WTC11 (cell line): ENCODE measurements at regions not wholly inside any gene's neighbourhood (a gene's known extent, or its start where the extent isn't known, plus 50 kb on each side); places are given as distances from the start of the nearest gene placed in this dataset.
"Not testable (repeated sequence)": the region's sequence is repeated elsewhere in the genome, so short reads cannot be mapped to it uniquely, and the experiment has no call there.

Experiments
- ATAC-seq: fragments of 200-7000 bp; cut with Tn5 transposase; 2 replicates; pipeline ENCODE4 v1.10.0; 2021; ENCODE audit warnings: mild to moderate bottlenecking, moderate library complexity
- CTCF ChIA-PET: fragments of 300-600 bp; sonication (Branson Sonifier 250); formaldehyde crosslinking; loops from one replicate; lab custom pipeline; 2021; ENCODE audit warnings: antibody characterized with exemption; lab: Charles Lee
- POLR2A ChIA-PET: fragments of 350-600 bp; sonication (Branson Sonifier 250); formaldehyde crosslinking; loops from one replicate; lab custom pipeline; 2021; ENCODE audit warnings: antibody characterized with exemption; lab: Charles Lee
- DNase-seq: peaks from one replicate; pipeline ENCODE4 v3.0.0; 2021; ENCODE audit warnings: low spot score
- H3K27ac Mint-ChIP-seq: 2 replicates; pipeline ENCODE4 v1.8.0; 2021; ENCODE audit warnings: mixed read lengths
- H3K27me3 Mint-ChIP-seq: 2 replicates; pipeline ENCODE4 v1.8.0; 2021; ENCODE audit warnings: low read depth, mild to moderate bottlenecking, moderate library complexity, mixed read lengths
- H3K36me3 Mint-ChIP-seq: 2 replicates; pipeline ENCODE4 v1.8.0; 2021; ENCODE audit warnings: mixed read lengths
- H3K4me1 Mint-ChIP-seq: 2 replicates; pipeline ENCODE4 v1.8.0; 2022; ENCODE audit warnings: mixed read lengths
- H3K4me3 Mint-ChIP-seq: 2 replicates; pipeline ENCODE4 v1.8.0; 2021; ENCODE audit warnings: mild to moderate bottlenecking, moderate library complexity, mixed read lengths
- H3K9me3 Mint-ChIP-seq: 2 replicates; pipeline ENCODE4 v1.8.0; 2021; ENCODE audit warnings: mixed read lengths
- E2F1 ChIP-seq: sonication (generic); formaldehyde crosslinking; IDR thresholded peaks from 2 replicates; pipeline ENCODE4 v1.8.0; 2022; ENCODE audit warnings: mild to moderate bottlenecking, missing genetic modification reagents
- NFE2L1 ChIP-seq: sonication (generic); formaldehyde crosslinking; IDR thresholded peaks from 2 replicates; pipeline ENCODE4 v1.8.1; 2023; ENCODE audit warnings: missing genetic modification reagents
- NR1H2 ChIP-seq: sonication (generic); formaldehyde crosslinking; IDR thresholded peaks from 2 replicates; pipeline ENCODE4 v1.9.0; 2021; ENCODE audit warnings: mild to moderate bottlenecking, moderate library complexity, missing genetic modification reagents
- SMAD4 ChIP-seq: sonication (generic); formaldehyde crosslinking; IDR thresholded peaks from 2 replicates; pipeline ENCODE4 v1.8.0; 2022; ENCODE audit warnings: mild to moderate bottlenecking, missing genetic modification reagents
- TCF7 ChIP-seq: sonication (generic); formaldehyde crosslinking; IDR thresholded peaks from 2 replicates; pipeline ENCODE4 v1.8.0; 2022; ENCODE audit warnings: mild to moderate bottlenecking, low read depth, missing genetic modification reagents, moderate library complexity
- ZBTB43 ChIP-seq: sonication (generic); formaldehyde crosslinking; IDR thresholded peaks from 2 replicates; pipeline ENCODE4 v1.8.1; 2023; ENCODE audit warnings: mild to moderate bottlenecking, missing genetic modification reagents
- ZNF263 ChIP-seq: sonication (generic); formaldehyde crosslinking; IDR thresholded peaks from 2 replicates; pipeline ENCODE4 v1.8.1; 2022; ENCODE audit warnings: low read depth, mild to moderate bottlenecking, moderate library complexity, missing genetic modification reagents
- ZNF281 ChIP-seq: sonication (generic); formaldehyde crosslinking; IDR thresholded peaks from 2 replicates; pipeline ENCODE4 v1.8.0; 2023; ENCODE audit warnings: mild to moderate bottlenecking, missing genetic modification reagents
- ZNF532 ChIP-seq: fragments of 250-450 bp; sonication (Bioruptor Pico); IDR thresholded peaks from 2 replicates; pipeline ENCODE4 v1.9.0; 2021; ENCODE audit warnings: mild to moderate bottlenecking, borderline replicate concordance
- TF ChIP-seq, protein P1 (sequence below): sonication (generic); formaldehyde crosslinking; IDR thresholded peaks from 2 replicates; pipeline ENCODE4 v1.8.0; 2022; ENCODE audit warnings: mild to moderate bottlenecking, missing genetic modification reagents
- TF ChIP-seq, protein P2 (sequence below): sonication (generic); formaldehyde crosslinking; IDR thresholded peaks from 2 replicates; pipeline ENCODE4 v1.8.1; 2023; ENCODE audit warnings: mild to moderate bottlenecking, missing genetic modification reagents
- TF ChIP-seq, protein P3 (sequence below): sonication (generic); formaldehyde crosslinking; IDR thresholded peaks from 2 replicates; pipeline ENCODE4 v1.8.1; 2022; ENCODE audit warnings: mild to moderate bottlenecking, missing genetic modification reagents, moderate library complexity, borderline replicate concordance
- TF ChIP-seq, protein P4 (sequence below): fragments of 200-600 bp; IDR thresholded peaks from 2 replicates; pipeline ENCODE4 v1.8.0; 2022; ENCODE audit warnings: antibody characterized with exemption

DNA sequence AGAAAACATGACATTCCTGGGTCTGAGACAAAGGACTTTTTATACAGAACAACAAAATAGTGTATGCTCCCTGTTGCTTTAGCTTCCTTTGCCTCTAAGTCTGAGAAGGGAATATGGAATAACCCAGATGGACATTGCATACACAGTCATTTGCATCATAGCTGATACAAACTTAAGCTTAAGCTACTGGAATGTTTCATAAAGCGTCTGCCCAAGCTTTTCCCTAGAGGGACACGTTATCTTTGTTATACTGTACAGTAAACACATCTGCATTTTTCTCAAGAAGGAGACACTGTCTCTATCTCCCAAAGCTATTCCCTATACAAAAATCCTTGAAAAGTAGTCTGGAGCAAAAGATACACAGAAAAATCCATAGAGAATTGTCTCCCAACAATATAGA lies 775.0 kb downstream of the DIPK2A start:
- Mint-ChIP-seq H3K27me3 (no peaks in the 10 kb centered on the region), H3K27ac (no peak overlapping the region), H3K9me3 (peaks cover 9% of the 10 kb centered on the region), H3K4me1 (peaks cover 13% of the 10 kb centered on the region), H3K4me3 (no peak overlapping the region), H3K36me3 (peaks cover 9% of the 10 kb centered on the region)
- POLR2A ChIA-PET = no interaction called here
- no peak for ATAC-seq
- CTCF ChIA-PET = no interaction called here
- no peak for DNase-seq
- TF ChIP-seq TCF7 (no peak), ZNF532 (CRISPR knock-in tag) (no peak), NFE2L1 (CRISPR knock-in tag) (no peak), ZNF281 (CRISPR knock-in tag) (no peak), ZNF263 (CRISPR knock-in tag) (no peak), ZBTB43 (CRISPR knock-in tag) (no peak), SMAD4 (CRISPR knock-in tag) (no peak), NR1H2 (CRISPR knock-in tag) (no peak), E2F1 (CRISPR knock-in tag) (no peak)
- TF ChIP-seq, protein P1, sequence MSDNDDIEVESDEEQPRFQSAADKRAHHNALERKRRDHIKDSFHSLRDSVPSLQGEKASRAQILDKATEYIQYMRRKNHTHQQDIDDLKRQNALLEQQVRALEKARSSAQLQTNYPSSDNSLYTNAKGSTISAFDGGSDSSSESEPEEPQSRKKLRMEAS (CRISPR knock-in tag) = no peak
- TF ChIP-seq, protein P2, sequence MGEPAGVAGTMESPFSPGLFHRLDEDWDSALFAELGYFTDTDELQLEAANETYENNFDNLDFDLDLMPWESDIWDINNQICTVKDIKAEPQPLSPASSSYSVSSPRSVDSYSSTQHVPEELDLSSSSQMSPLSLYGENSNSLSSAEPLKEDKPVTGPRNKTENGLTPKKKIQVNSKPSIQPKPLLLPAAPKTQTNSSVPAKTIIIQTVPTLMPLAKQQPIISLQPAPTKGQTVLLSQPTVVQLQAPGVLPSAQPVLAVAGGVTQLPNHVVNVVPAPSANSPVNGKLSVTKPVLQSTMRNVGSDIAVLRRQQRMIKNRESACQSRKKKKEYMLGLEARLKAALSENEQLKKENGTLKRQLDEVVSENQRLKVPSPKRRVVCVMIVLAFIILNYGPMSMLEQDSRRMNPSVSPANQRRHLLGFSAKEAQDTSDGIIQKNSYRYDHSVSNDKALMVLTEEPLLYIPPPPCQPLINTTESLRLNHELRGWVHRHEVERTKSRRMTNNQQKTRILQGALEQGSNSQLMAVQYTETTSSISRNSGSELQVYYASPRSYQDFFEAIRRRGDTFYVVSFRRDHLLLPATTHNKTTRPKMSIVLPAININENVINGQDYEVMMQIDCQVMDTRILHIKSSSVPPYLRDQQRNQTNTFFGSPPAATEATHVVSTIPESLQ = no peak
- TF ChIP-seq, protein P3, sequence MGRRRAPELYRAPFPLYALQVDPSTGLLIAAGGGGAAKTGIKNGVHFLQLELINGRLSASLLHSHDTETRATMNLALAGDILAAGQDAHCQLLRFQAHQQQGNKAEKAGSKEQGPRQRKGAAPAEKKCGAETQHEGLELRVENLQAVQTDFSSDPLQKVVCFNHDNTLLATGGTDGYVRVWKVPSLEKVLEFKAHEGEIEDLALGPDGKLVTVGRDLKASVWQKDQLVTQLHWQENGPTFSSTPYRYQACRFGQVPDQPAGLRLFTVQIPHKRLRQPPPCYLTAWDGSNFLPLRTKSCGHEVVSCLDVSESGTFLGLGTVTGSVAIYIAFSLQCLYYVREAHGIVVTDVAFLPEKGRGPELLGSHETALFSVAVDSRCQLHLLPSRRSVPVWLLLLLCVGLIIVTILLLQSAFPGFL (CRISPR knock-in tag) = no peak
- TF ChIP-seq, protein P4, sequence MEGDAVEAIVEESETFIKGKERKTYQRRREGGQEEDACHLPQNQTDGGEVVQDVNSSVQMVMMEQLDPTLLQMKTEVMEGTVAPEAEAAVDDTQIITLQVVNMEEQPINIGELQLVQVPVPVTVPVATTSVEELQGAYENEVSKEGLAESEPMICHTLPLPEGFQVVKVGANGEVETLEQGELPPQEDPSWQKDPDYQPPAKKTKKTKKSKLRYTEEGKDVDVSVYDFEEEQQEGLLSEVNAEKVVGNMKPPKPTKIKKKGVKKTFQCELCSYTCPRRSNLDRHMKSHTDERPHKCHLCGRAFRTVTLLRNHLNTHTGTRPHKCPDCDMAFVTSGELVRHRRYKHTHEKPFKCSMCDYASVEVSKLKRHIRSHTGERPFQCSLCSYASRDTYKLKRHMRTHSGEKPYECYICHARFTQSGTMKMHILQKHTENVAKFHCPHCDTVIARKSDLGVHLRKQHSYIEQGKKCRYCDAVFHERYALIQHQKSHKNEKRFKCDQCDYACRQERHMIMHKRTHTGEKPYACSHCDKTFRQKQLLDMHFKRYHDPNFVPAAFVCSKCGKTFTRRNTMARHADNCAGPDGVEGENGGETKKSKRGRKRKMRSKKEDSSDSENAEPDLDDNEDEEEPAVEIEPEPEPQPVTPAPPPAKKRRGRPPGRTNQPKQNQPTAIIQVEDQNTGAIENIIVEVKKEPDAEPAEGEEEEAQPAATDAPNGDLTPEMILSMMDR = no peak

GRCh38 chr3:144749536-144750253 lies 778.1 kb downstream of the DIPK2A start:
- Mint-ChIP-seq H3K9me3 (peaks cover 18% of the 10 kb centered on the region), H3K36me3 (peaks cover 18% of the 10 kb centered on the region), H3K4me1 (peaks cover 21% of the 10 kb centered on the region)
- ATAC-seq, CTCF ChIA-PET, POLR2A ChIA-PET, H3K27ac Mint-ChIP-seq, DNase-seq, H3K27me3 Mint-ChIP-seq, H3K4me3 Mint-ChIP-seq: not testable (repeated sequence)
